C1 segment of cervical spinal cord (tissue), 14 donors: ENCODE measurements at regions not wholly inside any gene's neighbourhood (a gene's known extent, or its start where the extent isn't known, plus 50 kb on each side); places are given as distances from the start of the nearest gene placed in this dataset.
"Not testable (repeated sequence)": the region's sequence is repeated elsewhere in the genome, so short reads cannot be mapped to it uniquely, and the experiment has no call there.

ENCODE experiments used
- DNase-seq, 14 donors: peaks; one replicate each; lab custom pipeline; 2025; lab: John Stamatoyannopoulos, UW

DNA sequence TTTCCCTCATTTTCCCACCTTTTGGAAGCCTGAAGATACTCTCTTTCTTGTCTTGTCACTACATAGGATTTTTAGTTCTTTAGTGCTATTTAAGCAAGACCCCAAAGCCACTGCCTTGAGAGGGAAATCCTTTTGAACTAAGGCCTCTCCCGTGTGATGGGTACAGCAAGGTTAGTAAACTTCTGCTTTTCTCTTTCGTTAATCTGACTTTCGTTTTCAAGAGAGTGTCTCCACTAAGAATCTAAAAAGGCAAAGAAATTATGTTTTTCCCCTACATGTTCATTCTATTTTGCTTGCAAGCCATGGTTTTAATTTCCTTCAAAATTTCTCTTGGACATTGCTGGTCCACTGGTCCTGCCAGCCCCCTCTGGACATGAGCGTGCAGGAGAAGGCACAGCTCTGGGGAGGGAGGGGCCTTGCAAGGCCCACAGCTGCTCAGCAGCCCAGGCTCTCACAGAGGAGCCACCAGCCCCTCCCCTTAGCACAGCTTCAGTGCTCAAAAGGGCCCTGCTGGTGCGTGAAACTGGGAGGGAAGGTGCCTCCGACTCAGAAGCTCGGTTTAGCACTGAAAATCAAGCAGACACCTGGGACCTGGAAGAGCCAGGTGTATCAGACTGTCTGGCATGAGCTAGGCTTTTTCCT is 210.9 kb upstream of the GALNT2 start:
- DNase-seq: peak in 2 of 14 donors; percentile 13 to 18

DNA sequence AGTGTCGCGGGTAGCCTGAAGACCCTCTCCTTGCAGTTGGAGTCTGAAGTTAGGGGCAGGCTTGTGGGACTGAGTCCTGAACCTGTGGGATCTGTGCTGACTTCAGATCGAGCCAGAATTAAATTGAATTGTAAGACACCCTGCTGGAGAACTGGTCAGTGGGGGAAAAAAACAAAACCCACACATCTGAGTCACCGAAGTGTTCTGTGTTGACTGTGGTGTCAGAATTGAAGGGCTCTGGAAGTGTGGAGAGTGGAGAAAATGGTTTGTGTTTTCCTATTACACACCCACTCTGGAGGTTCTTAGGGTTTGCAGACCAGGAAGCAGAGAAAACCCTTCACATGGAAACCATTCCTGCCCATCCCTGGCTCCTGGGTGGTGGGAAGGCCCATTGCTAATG is 209.5 kb upstream of the GALNT2 start:
- no peak for DNase-seq

DNA sequence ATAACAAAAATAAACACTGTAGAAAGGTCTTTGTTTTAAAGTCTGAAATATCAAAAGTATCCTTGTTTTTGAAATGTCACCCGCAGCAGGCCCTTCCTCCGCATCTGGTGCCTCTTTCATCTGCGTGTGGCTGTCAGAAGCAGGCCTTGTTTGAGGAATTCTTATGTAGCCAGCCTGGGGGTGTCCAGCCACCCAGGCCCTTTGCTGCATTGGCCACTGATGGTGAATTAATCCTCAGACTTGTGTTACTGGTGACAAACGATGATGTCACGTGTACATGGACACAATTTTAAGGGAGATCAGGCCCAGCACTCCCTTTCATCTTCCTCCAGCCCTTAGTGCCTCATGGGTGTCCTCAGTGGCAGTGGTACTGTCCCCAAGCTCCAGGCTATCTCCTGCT is 208.0 kb upstream of the GALNT2 start:
- peak in 1 of 14 donors; percentile 59 for DNase-seq

DNA sequence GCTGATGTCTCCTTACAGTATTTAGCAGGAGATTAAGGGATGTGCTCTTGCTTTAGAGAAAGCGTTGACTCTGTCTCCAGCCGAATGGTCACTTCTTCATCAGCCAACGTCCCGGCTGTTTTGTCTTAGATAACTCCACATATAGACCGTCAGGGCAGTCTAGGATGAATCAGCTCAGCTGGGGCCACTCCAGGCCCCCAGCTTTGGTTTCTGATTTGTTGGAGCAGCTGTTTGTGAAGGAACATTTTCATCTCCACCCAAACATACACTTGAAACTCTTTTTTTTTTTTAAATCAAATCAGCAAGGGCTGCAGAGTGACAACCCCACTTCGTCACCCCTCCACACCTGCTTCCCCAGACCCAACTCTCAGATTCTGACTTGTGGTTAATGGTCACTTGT is 206.1 kb upstream of the GALNT2 start:
- DNase-seq: no peak

DNA sequence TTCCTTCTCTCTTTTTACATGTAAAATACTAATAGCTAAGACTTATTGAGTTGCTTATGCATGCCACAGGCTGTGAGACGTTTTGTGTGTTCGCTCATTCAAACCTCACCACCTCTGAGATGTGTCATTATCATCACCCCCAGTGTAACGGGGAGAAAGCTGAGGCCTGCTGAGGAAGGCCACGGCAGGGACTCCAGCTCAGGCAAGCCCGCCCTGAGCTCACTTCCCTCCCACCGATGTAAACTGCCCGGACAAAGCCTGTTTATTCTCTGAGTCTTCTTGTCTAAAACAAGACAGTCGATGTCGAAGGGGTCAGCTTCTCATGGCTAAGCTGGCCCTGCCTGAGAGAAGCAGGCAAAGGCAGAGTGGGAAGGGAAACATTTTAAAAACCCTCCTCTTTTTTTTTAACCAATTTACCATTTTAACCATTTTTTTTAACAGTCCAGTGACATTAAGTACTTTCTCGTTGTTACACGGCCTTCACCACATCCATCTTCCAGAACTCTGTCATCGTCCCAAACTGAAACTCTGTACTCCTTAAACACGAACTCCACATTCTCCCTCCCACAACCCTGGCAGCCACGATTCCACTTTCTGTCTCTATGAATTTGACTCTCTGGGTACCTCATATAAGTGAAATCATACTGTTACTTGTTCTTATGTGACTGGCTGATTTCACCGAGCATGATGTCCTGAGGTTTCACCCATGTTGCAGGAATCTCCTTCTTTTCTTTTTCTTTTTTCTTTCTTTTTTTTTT is 204.8 kb upstream of the GALNT2 start:
- DNase-seq: peak in 4 of 14 donors; percentile 25 to 46 (median 31)

GRCh38 chr1:229863651-229864545 is 203.1 kb upstream of the GALNT2 start:
- peak in 6 of 14 donors; percentile 15 to 62 (median 34) for DNase-seq

GRCh38 chr1:229864686-229865230 is 202.3 kb upstream of the GALNT2 start:
- DNase-seq: no peak

DNA sequence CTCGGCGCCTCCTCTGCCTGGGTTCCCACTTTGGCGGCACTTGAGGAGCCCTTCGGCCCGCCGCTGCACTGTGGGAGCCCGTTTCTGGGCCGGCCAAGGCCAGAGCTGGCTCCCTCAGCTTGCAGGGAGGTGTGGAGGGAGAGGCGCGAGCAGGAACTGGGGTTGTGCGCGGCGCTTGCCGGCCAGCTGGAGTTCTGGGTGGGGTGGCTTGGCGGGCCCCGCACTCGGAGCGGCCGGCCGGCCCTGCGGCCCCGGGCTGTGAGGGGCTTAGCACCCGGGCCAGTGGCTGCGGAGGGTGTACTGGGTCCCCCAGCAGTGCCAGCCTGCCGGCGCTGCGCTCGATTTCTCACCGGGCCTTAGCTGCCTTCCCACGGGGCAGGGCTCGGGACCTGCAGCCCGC is 201.7 kb upstream of the GALNT2 start:
- DNase-seq: not testable (repeated sequence)

GRCh38 chr1:229867726-229868125 is 199.3 kb upstream of the GALNT2 start:
- no peak for DNase-seq

GRCh38 chr1:229869240-229869639 is 197.8 kb upstream of the GALNT2 start:
- no peak for DNase-seq

- DNase-seq: no peak
Observed at GRCh38 chr1:229869687-229870086, 197.4 kb upstream of the GALNT2 start.

GRCh38 chr1:229870381-229870780 is 196.7 kb upstream of the GALNT2 start:
- DNase-seq: no peak

DNA sequence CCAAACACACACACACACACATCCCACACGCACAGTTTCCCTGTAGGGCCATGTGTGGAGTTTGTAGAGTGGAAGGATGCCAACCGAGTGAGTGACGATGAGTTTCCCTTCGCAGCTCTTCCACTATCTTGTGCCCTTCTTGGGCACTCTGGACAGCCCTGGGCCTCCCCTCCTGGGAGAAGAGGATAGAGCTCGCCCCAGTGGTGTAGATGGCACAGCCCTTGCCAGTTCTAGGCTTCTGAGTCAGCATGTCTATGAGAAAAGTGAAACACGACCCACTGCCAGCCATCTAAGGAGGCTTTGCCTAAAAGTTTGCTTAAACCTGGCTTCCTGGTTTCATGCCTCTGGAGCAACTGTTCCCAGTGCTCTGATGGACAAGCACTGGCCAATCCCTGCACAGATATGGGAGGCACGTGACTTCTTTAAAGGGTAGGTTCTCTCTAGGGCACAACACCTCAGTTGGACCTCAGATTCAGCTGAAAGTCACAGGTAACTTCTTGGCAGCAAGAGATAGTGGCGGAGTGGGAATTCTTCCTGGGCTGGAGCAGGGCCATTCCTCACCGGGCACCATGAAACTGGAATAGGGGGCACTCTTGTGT is 195.9 kb upstream of the GALNT2 start:
- DNase-seq: no peak

GRCh38 chr1:229874136-229874535 is 192.9 kb upstream of the GALNT2 start:
- DNase-seq: no peak

DNA sequence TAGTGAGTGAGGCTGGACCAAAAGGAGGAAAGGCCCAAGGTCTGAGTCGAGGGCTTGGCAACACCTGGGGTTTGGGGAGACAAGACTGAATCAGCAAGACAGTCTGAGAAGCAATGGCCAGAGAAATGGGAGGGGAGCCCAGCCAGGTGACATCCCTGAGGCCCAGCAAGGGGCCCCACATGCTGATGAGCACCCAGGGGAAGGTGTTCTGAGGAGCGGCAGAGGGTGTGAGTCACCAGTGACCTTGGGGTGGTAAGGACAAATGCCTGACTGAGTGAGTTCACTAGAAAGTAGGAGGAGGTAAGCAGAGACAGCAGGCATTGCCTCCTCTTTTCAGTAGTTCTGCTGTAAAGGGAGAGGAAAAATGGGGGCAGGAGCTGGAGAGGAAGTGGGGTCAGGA is 192.4 kb upstream of the GALNT2 start:
- no peak for DNase-seq

- DNase-seq: no peak
Observed at GRCh38 chr1:229875086-229875485, 192.0 kb upstream of the GALNT2 start.

DNA sequence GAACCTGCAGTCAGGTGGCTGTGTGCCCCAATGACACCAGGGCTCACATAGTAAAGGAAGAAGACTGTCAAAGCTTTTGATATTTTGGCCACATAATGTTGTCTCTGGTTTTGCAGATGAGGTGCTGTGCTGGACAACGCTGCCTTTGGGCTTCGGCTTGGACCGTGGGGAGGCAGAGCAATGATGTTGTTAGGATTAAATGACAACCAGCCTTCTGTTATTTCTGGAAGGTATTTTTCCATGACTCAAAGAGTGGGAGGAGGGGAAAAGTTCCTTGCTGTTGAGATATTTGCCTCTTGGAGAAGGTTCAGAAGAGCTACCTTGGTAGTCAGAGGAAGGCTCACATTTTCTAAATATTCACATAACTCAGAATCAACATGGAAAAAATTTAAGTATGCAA is 187.3 kb upstream of the GALNT2 start:
- DNase-seq: no peak

DNA sequence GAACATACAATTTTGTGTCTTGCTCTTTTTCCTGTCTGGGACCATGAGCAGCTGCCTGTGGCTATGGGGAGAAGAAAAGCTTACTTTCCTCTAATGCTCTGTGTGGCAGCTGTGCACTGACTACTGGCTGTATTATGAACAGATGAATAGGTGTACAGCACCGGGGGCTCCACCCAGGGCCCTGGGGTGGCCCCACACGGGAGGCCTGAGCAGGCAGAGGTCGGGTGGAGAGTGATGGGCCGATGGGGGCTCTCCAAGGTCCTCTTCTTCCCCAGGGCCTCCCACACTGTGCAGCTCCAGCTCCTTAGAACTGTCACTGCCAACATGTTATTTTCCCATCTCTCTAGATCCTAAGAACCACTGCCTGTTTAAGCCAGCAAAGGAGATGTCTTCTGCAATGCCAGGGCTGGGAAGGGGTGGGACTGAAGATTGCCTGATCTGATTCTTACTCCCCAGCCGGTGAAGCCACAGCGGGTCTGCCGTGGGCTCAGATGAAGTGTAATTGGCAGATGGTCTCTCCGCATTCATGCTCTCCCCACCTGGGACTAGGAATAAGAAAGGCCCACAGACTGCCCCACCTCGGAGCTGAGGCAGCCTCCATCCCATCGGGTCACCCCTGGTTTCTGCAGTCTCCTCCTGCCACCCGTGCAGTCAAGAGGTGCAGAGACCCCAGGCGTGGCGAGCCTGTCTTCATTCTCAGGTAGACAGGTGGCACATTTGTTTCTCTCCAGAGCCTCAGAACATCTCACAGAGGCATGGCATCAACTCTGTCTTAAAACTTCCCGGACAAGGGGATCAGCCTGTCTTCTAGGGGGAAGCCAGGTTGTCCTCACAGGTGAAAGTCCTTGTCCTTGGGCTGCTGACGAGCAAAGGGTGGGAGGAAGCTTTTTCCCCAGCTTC is 186.5 kb upstream of the GALNT2 start:
- DNase-seq: no peak

DNA sequence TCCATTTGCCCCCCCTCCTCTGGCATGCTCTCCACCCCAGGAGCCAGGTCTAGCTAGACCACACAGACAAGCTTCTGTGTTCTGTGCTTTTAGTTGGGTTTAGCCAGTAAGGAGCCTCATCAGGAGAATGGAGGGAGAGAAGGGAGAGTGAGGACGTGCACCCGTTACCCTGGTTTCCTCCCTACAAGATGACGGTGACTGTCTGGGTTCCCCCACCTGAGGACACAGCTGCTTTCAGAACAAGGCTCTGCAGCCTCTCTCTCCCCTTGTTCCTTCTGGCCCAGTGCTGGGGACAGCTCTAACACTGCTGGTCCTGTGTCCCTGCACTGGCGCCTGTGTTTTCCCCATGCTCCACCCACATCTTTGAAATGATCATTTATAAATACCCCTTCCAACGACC is 184.4 kb upstream of the GALNT2 start:
- no peak for DNase-seq

- no peak for DNase-seq
Observed at GRCh38 chr1:229883504-229884200, 183.4 kb upstream of the GALNT2 start.
